HepG2 (cell line): ENCODE measurements at regions not wholly inside any gene's neighbourhood (a gene's known extent, or its start where the extent isn't known, plus 50 kb on each side); places are given as distances from the start of the nearest gene placed in this dataset.

Source experiments
- CHD2 ChIP-seq: IDR thresholded peaks from 2 replicates; pipeline ENCODE4 v1.6.1; 2011; ENCODE audit warnings: low read depth, low read length, improper control_type of control experiment
- MTF2 ChIP-seq: sonication (generic); formaldehyde crosslinking; IDR thresholded peaks from 2 replicates; pipeline ENCODE4 v1.5.0; 2020; ENCODE audit warnings: missing genetic modification reagents, borderline replicate concordance
- NFKB2 ChIP-seq: sonication (generic); formaldehyde crosslinking; IDR thresholded peaks from 2 replicates; pipeline ENCODE4 v1.4.0; 2020; ENCODE audit warnings: missing genetic modification reagents, borderline replicate concordance
- PAX8 ChIP-seq: sonication (generic); formaldehyde crosslinking; IDR thresholded peaks from 2 replicates; pipeline ENCODE4 v1.8.0; 2022; ENCODE audit warnings: mild to moderate bottlenecking, missing genetic modification reagents, borderline replicate concordance
- PPARG ChIP-seq: conservative IDR thresholded peaks from 2 replicates; pipeline ENCODE4 v1.6.1; 2016; ENCODE audit warnings: missing biosample characterization, missing genetic modification reagents
- TBX2 ChIP-seq: sonication (generic); formaldehyde crosslinking; IDR thresholded peaks from 2 replicates; pipeline ENCODE4 v1.5.0; 2020; ENCODE audit warnings: missing genetic modification reagents, mild to moderate bottlenecking, borderline replicate concordance
- ZFAT ChIP-seq: sonication (generic); formaldehyde crosslinking; conservative IDR thresholded peaks from 2 replicates; pipeline ENCODE4 v1.8.1; 2023; ENCODE audit warnings: missing genetic modification reagents, inconsistent platforms
- ZMYM2 ChIP-seq: sonication (generic); formaldehyde crosslinking; IDR thresholded peaks from 2 replicates; pipeline ENCODE4 v1.8.0; 2022; ENCODE audit warnings: mild to moderate bottlenecking, missing genetic modification reagents
- TF ChIP-seq, protein P1 (sequence below): sonication (generic); formaldehyde crosslinking; IDR thresholded peaks from 2 replicates; pipeline ENCODE4 v1.5.0; 2020; ENCODE audit warnings: mild to moderate bottlenecking, missing genetic modification reagents
- TF ChIP-seq, protein P2 (sequence below): sonication (generic); formaldehyde crosslinking; IDR thresholded peaks from 2 replicates; pipeline ENCODE4 v1.8.0; 2022; ENCODE audit warnings: missing genetic modification reagents, mild to moderate bottlenecking, inconsistent platforms, borderline replicate concordance
- TF ChIP-seq, protein P3 (sequence below): sonication (generic); formaldehyde crosslinking; IDR thresholded peaks from 2 replicates; pipeline ENCODE4 v1.4.0; 2020; ENCODE audit warnings: missing genetic modification reagents
- TF ChIP-seq, protein P4 (sequence below): sonication (generic); formaldehyde crosslinking; IDR thresholded peaks from 2 replicates; pipeline ENCODE4 v1.8.0; 2022; ENCODE audit warnings: mild to moderate bottlenecking, missing genetic modification reagents, borderline replicate concordance

DNA sequence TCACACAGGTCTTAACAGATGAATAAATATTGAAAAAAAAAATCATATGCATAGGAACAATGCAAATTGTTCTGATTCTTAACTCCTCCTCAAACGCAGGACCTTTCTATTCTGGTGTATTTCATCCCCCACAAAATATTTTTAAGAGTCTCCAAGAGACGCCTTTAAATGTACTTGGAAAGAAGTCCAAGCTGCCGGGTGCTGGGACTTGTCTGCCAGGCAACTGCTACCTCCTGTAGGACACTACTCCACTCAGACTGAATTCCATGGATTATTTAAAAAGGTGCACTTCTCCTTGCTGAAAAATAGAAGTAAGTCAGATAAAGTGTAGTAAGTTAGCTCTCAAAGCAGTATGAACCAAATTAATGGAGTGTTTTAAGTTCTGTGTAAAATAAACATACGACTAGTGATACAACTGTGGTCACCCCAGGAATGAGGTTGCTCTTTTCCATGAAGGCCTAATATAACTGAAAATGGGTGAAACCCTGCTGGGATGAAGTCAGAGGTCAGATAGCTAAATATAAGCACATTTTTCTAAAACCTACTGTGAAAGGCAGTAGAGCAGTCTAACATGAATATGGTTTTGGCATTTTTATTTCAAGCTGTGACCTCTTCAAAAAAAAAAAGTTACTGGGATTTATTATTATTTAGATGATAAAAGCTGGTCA lies 189.2 kb upstream of the PBX1 start (continued):
- TF ChIP-seq, protein P1, sequence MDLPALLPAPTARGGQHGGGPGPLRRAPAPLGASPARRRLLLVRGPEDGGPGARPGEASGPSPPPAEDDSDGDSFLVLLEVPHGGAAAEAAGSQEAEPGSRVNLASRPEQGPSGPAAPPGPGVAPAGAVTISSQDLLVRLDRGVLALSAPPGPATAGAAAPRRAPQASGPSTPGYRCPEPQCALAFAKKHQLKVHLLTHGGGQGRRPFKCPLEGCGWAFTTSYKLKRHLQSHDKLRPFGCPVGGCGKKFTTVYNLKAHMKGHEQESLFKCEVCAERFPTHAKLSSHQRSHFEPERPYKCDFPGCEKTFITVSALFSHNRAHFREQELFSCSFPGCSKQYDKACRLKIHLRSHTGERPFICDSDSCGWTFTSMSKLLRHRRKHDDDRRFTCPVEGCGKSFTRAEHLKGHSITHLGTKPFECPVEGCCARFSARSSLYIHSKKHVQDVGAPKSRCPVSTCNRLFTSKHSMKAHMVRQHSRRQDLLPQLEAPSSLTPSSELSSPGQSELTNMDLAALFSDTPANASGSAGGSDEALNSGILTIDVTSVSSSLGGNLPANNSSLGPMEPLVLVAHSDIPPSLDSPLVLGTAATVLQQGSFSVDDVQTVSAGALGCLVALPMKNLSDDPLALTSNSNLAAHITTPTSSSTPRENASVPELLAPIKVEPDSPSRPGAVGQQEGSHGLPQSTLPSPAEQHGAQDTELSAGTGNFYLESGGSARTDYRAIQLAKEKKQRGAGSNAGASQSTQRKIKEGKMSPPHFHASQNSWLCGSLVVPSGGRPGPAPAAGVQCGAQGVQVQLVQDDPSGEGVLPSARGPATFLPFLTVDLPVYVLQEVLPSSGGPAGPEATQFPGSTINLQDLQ (CRISPR knock-in tag): no peak
- TF ChIP-seq, protein P2, sequence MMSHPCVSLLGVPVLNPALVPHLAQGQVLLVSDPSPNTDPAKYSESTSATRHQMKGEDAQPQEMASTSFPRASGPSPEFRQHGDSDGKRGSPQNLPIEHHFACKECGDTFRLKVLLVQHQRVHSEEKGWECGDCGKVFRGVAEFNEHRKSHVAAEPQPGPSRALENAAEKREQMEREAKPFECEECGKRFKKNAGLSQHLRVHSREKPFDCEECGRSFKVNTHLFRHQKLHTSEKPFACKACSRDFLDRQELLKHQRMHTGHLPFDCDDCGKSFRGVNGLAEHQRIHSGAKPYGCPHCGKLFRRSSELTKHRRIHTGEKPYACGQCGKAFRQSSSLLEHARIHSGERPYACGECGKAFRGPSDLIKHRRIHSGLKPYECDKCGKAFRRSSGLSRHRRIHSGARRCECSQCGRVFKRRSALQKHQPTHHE (CRISPR knock-in tag): no peak
- TF ChIP-seq, protein P3, sequence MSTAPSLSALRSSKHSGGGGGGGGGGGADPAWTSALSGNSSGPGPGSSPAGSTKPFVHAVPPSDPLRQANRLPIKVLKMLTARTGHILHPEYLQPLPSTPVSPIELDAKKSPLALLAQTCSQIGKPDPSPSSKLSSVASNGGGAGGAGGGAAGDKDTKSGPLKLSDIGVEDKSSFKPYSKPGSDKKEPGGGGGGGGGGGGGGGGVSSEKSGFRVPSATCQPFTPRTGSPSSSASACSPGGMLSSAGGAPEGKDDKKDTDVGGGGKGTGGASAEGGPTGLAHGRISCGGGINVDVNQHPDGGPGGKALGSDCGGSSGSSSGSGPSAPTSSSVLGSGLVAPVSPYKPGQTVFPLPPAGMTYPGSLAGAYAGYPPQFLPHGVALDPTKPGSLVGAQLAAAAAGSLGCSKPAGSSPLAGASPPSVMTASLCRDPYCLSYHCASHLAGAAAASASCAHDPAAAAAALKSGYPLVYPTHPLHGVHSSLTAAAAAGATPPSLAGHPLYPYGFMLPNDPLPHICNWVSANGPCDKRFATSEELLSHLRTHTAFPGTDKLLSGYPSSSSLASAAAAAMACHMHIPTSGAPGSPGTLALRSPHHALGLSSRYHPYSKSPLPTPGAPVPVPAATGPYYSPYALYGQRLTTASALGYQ: no peak
- no peak for TF ChIP-seq ZFAT (CRISPR knock-in tag)
- TF ChIP-seq CHD2: no peak
- no peak for TF ChIP-seq PAX8 (CRISPR knock-in tag)
- TF ChIP-seq, protein P4, sequence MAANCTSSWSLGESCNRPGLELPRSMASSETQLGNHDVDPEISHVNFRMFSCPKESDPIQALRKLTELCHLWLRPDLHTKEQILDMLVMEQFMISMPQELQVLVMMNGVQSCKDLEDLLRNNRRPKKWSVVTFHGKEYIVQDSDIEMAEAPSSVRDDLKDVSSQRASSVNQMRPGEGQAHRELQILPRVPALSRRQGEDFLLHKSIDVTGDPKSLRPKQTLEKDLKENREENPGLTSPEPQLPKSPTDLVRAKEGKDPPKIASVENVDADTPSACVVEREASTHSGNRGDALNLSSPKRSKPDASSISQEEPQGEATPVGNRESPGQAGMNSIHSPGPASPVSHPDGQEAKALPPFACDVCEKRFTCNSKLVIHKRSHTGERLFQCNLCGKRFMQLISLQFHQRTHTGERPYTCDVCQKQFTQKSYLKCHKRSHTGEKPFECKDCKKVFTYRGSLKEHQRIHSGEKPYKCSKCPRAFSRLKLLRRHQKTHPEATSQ (CRISPR knock-in tag): no peak
- no peak for TF ChIP-seq TBX2 (CRISPR knock-in tag)
- TF ChIP-seq PPARG (CRISPR knock-in tag): no peak
- no peak for TF ChIP-seq MTF2
- no peak for TF ChIP-seq NFKB2 (CRISPR knock-in tag)
- no peak for TF ChIP-seq ZMYM2 (CRISPR knock-in tag)
